ENCODE measurements at regions not wholly inside any gene's neighbourhood (a gene's known extent, or its start where the extent isn't known, plus 50 kb on each side); places are given as distances from the start of the nearest gene placed in this dataset.

DNA sequence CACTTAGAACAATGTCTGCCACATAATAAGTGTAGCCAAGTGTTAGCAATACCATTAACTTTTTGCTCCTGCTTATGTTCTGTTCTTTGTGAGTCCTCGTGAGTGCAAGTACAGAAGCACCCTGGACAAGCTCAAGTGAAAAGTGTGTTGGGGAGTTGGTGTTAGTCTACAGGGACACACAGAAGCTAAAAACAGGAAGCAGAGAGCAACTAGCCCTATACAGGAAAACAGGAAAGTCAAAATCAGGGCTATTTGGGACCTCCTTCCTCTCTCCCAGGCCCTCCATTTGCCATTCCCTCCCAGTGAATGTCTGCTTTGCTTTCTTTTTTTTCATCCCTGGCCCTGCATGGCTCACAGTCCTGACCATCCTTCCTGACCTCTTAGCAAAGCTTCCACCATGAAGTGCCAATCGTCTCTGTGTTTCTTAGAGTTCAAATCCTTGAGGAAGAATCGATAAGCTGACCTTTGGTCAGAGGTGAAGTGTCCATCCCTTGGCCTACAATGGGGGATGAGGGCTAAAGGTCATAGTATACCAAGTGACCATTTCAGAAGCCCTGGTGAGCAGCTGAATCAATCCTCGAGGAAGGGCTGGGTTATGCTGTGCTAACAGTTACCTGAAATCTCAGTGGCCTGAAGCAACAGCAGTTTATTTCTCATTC is 328.2 kb downstream of the SHQ1 start:
- ATAC-seq = no peak
- in situ Hi-C loops (cut with HindIII; ENCODE audit: low pct_unique_long_range_greater_than_20kb, low sequenced_read_pairs) = no loop called here
- no peaks in the 10 kb centered on the region for H3K27me3 ChIP-seq (ENCODE audit: control insufficient read depth, insufficient read depth, low read length)

DNA sequence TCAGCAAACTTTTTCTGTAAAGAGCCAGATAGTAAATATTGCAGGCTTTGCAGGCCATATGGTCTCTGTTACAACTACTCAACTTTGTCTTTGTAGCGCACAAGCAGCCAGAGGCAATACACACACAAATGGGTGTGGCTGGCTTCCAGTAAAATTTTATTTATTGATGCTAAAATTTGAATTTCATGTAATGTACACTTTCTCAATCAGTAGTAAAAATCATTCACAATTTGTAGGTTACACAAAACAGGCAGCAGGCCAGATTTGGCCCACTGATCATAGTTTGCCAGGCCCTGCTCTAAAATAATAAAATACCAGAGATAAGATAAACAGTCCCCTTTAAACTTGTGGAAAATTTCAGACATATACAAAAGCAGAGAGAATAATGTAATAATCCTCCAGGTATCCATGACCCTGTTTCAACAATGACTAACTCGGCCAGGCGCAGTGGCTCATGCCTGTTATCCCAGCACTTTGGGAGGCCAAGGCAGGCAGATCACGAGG is 330.3 kb downstream of the SHQ1 start:
- BruUV-seq (replicated peaks) = no TSS peak
- H3K36me3 ChIP-seq (ENCODE audit: control insufficient read depth, insufficient read depth, low read length) = no peaks in the 10 kb centered on the region
- no peak for DNase-seq (ENCODE audit: low read depth, low spot score)
- no peak overlapping the region for H3K27ac ChIP-seq (ENCODE audit: low read length)
- ChIA-PET POLR2A (no interaction called here), CTCF (no interaction called here)
- no peaks in the 10 kb centered on the region for H3K4me1 ChIP-seq (ENCODE audit: control insufficient read depth, insufficient read depth, low read length)
- TF ChIP-seq POLR2AphosphoS5 (IDR thresholded peaks at IDR 0.05; ENCODE audit: low read depth, low read length) = no peak
- TF ChIP-seq, protein P1, sequence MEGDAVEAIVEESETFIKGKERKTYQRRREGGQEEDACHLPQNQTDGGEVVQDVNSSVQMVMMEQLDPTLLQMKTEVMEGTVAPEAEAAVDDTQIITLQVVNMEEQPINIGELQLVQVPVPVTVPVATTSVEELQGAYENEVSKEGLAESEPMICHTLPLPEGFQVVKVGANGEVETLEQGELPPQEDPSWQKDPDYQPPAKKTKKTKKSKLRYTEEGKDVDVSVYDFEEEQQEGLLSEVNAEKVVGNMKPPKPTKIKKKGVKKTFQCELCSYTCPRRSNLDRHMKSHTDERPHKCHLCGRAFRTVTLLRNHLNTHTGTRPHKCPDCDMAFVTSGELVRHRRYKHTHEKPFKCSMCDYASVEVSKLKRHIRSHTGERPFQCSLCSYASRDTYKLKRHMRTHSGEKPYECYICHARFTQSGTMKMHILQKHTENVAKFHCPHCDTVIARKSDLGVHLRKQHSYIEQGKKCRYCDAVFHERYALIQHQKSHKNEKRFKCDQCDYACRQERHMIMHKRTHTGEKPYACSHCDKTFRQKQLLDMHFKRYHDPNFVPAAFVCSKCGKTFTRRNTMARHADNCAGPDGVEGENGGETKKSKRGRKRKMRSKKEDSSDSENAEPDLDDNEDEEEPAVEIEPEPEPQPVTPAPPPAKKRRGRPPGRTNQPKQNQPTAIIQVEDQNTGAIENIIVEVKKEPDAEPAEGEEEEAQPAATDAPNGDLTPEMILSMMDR (IDR thresholded peaks at IDR 0.05) = no peak
- TF ChIP-seq TCF7L2 (IDR thresholded peaks at IDR 0.05; ENCODE audit: low read depth, low read length) = no peak
- no peak for TF ChIP-seq SIN3A (IDR thresholded peaks at IDR 0.05; ENCODE audit: borderline replicate concordance, insufficient read depth, low read depth, low read length)
- TF ChIP-seq, protein P2, sequence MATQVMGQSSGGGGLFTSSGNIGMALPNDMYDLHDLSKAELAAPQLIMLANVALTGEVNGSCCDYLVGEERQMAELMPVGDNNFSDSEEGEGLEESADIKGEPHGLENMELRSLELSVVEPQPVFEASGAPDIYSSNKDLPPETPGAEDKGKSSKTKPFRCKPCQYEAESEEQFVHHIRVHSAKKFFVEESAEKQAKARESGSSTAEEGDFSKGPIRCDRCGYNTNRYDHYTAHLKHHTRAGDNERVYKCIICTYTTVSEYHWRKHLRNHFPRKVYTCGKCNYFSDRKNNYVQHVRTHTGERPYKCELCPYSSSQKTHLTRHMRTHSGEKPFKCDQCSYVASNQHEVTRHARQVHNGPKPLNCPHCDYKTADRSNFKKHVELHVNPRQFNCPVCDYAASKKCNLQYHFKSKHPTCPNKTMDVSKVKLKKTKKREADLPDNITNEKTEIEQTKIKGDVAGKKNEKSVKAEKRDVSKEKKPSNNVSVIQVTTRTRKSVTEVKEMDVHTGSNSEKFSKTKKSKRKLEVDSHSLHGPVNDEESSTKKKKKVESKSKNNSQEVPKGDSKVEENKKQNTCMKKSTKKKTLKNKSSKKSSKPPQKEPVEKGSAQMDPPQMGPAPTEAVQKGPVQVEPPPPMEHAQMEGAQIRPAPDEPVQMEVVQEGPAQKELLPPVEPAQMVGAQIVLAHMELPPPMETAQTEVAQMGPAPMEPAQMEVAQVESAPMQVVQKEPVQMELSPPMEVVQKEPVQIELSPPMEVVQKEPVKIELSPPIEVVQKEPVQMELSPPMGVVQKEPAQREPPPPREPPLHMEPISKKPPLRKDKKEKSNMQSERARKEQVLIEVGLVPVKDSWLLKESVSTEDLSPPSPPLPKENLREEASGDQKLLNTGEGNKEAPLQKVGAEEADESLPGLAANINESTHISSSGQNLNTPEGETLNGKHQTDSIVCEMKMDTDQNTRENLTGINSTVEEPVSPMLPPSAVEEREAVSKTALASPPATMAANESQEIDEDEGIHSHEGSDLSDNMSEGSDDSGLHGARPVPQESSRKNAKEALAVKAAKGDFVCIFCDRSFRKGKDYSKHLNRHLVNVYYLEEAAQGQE (IDR thresholded peaks at IDR 0.05; ENCODE audit: insufficient read depth in 1 of 2, low read depth in 2 of 2, low read length in 1 of 2) = no peak
- in situ Hi-C loops (cut with HindIII; ENCODE audit: low pct_unique_long_range_greater_than_20kb, low sequenced_read_pairs) (no loop called here), intact Hi-C loops (cut with micrococcal nuclease; ENCODE audit: unreplicated experiment) (no loop called here)
- no peak for ATAC-seq
- H3K27me3 ChIP-seq (ENCODE audit: control insufficient read depth, insufficient read depth, low read length) = no peaks in the 10 kb centered on the region
- no peaks in the 10 kb centered on the region for H3K9me3 ChIP-seq (ENCODE audit: control insufficient read depth, insufficient read depth, low read depth, low read length)
- H3K4me3 ChIP-seq (ENCODE audit: low read depth in 2 of 2, low read length in 2 of 2) = no peak overlapping the region

More for the DNA sequence above, 328.2 kb downstream of the SHQ1 start:
- no peak for TF ChIP-seq TCF7L2 (IDR thresholded peaks at IDR 0.05; ENCODE audit: low read depth, low read length)
- TF ChIP-seq SIN3A (IDR thresholded peaks at IDR 0.05; ENCODE audit: borderline replicate concordance, insufficient read depth, low read depth, low read length) = no peak
- TF ChIP-seq, protein P2 (IDR thresholded peaks at IDR 0.05; ENCODE audit: insufficient read depth in 1 of 2, low read depth in 2 of 2, low read length in 1 of 2) = no peak
- TF ChIP-seq, protein P1 (IDR thresholded peaks at IDR 0.05) = no peak
- no peak for TF ChIP-seq POLR2AphosphoS5 (IDR thresholded peaks at IDR 0.05; ENCODE audit: low read depth, low read length)
- Histone ChIP-seq H3K36me3 (ENCODE audit: control insufficient read depth, insufficient read depth, low read length) (no peaks in the 10 kb centered on the region), H3K4me3 (ENCODE audit: low read depth in 2 of 2, low read length in 2 of 2) (no peak overlapping the region), H3K9me3 (ENCODE audit: control insufficient read depth, insufficient read depth, low read depth, low read length) (no peaks in the 10 kb centered on the region), H3K4me1 (ENCODE audit: control insufficient read depth, insufficient read depth, low read length) (no peaks in the 10 kb centered on the region), H3K27ac (ENCODE audit: low read length) (no peak overlapping the region)
- ChIA-PET CTCF (no interaction called here), POLR2A (no interaction called here)
- intact Hi-C loops (cut with micrococcal nuclease; ENCODE audit: unreplicated experiment) = no loop called here
- DNase-seq (ENCODE audit: low read depth, low spot score) = no peak
- no TSS peak for BruUV-seq (replicated peaks)
